ENCODE measurements at regions not wholly inside any gene's neighbourhood (a gene's known extent, or its start where the extent isn't known, plus 50 kb on each side); places are given as distances from the start of the nearest gene placed in this dataset.
"Not testable (repeated sequence)": the region's sequence is repeated elsewhere in the genome, so short reads cannot be mapped to it uniquely, and the experiment has no call there.

GRCh38 chr7:153224890-153225289 lies 465.3 kb downstream of the ACTR3B start:
- H3K9me3 Mint-ChIP-seq, result peaks cover 13% of the 10 kb centered on the region
- no peak overlapping the region for H3K27ac Mint-ChIP-seq
- no peak for TF ChIP-seq EZH2 (IDR thresholded peaks at IDR 0.05)
- no peak overlapping the region for H2AFZ ChIP-seq (replicated peaks)
- no peaks in the 10 kb centered on the region for H3K9me3 ChIP-seq (ENCODE audit: low read depth)
- no peak overlapping the region for H3K4me3 ChIP-seq
- no peaks in the 10 kb centered on the region for H3K36me3 Mint-ChIP-seq
- H3K27me3 Mint-ChIP-seq (ENCODE audit: insufficient read depth, low read depth), result no peaks in the 10 kb centered on the region
- no peaks in the 10 kb centered on the region for H3K27me3 ChIP-seq
- no peaks in the 10 kb centered on the region for H3K79me2 ChIP-seq (ENCODE audit: low read depth)
- no peaks in the 10 kb centered on the region for H3K36me3 ChIP-seq
- H3K9ac ChIP-seq, result no peak overlapping the region
- no peak overlapping the region for H3K4me2 ChIP-seq
- H3K4me1 ChIP-seq, result no peaks in the 10 kb centered on the region
- no peaks in the 10 kb centered on the region for H3K4me1 Mint-ChIP-seq
- DNase-seq (ENCODE audit: low spot score), result no peak
- H3K4me3 Mint-ChIP-seq, result no peak overlapping the region
- H4K20me1 ChIP-seq (ENCODE audit: low read depth), result no peaks in the 10 kb centered on the region
- no peak overlapping the region for H3K27ac ChIP-seq
- no peaks in the 10 kb centered on the region for H3F3A ChIP-seq (ENCODE audit: low read depth)

- H3K9me3 Mint-ChIP-seq; H3K4me2 ChIP-seq; H3K27me3 Mint-ChIP-seq (ENCODE audit: insufficient read depth, low read depth); H3K36me3 Mint-ChIP-seq; H3K36me3 ChIP-seq; H3K79me2 ChIP-seq (ENCODE audit: low read depth); H3K4me1 ChIP-seq; H3K9ac ChIP-seq; H3K4me3 Mint-ChIP-seq; H3K9me3 ChIP-seq (ENCODE audit: low read depth); H3K27ac Mint-ChIP-seq; H2AFZ ChIP-seq (replicated peaks); DNase-seq (ENCODE audit: low spot score); H4K20me1 ChIP-seq (ENCODE audit: low read depth); H3K4me3 ChIP-seq; H3F3A ChIP-seq (ENCODE audit: low read depth); H3K27me3 ChIP-seq; H3K4me1 Mint-ChIP-seq; H3K27ac ChIP-seq: not testable (repeated sequence)
Observed at GRCh38 chr7:153245136-153245535, 485.6 kb downstream of the ACTR3B start.

GRCh38 chr7:153245809-153246208 lies 486.3 kb downstream of the ACTR3B start:
- Histone ChIP-seq H3K36me3 (no peaks in the 10 kb centered on the region), H3K27me3 (no peaks in the 10 kb centered on the region), H3K4me1 (no peaks in the 10 kb centered on the region), H3F3A (ENCODE audit: low read depth) (no peaks in the 10 kb centered on the region), H3K4me2 (no peak overlapping the region), H3K27ac (no peak overlapping the region), H3K79me2 (ENCODE audit: low read depth) (no peaks in the 10 kb centered on the region), H3K9ac (no peak overlapping the region), H4K20me1 (ENCODE audit: low read depth) (no peaks in the 10 kb centered on the region), H2AFZ (replicated peaks) (no peak overlapping the region), H3K9me3 (ENCODE audit: low read depth) (no peaks in the 10 kb centered on the region), H3K4me3 (no peak overlapping the region)
- no peaks in the 10 kb centered on the region for H3K27me3 Mint-ChIP-seq (ENCODE audit: insufficient read depth, low read depth)
- H3K4me3 Mint-ChIP-seq, result no peak overlapping the region
- H3K36me3 Mint-ChIP-seq, result no peaks in the 10 kb centered on the region
- H3K4me1 Mint-ChIP-seq, result no peaks in the 10 kb centered on the region
- TF ChIP-seq CTCF (IDR thresholded peaks at IDR 0.05), result no peak
- no peak for TF ChIP-seq EZH2 (IDR thresholded peaks at IDR 0.05)
- no peak for TF ChIP-seq EZH2phosphoT487 (IDR thresholded peaks at IDR 0.05)
- DNase-seq (ENCODE audit: low spot score), result no peak
- peaks cover 5% of the 10 kb centered on the region for H3K9me3 Mint-ChIP-seq
- no peak overlapping the region for H3K27ac Mint-ChIP-seq

GRCh38 chr7:153247926-153248325 lies 488.4 kb downstream of the ACTR3B start:
- Histone ChIP-seq H3K9me3 (ENCODE audit: low read depth) (no peaks in the 10 kb centered on the region), H3K36me3 (no peaks in the 10 kb centered on the region)

More at GRCh38 chr7:153247926-153248325, 488.4 kb downstream of the ACTR3B start:
- H2AFZ ChIP-seq (replicated peaks), result no peak overlapping the region
- Mint-ChIP-seq H3K4me3 (no peak overlapping the region), H3K27ac (no peak overlapping the region), H3K27me3 (ENCODE audit: insufficient read depth, low read depth) (peaks cover 2% of the 10 kb centered on the region), H3K4me1 (no peaks in the 10 kb centered on the region), H3K9me3 (peaks cover 10% of the 10 kb centered on the region), H3K36me3 (no peaks in the 10 kb centered on the region)
- H3K9ac ChIP-seq, result no peak overlapping the region
- H3K27ac ChIP-seq, result no peak overlapping the region
- no peak for TF ChIP-seq EZH2phosphoT487 (IDR thresholded peaks at IDR 0.05)
- TF ChIP-seq EZH2 (IDR thresholded peaks at IDR 0.05), result no peak
- TF ChIP-seq CTCF (IDR thresholded peaks at IDR 0.05), result no peak
- H3K4me2 ChIP-seq, result no peak overlapping the region
- no peaks in the 10 kb centered on the region for H3F3A ChIP-seq (ENCODE audit: low read depth)
- no peaks in the 10 kb centered on the region for H4K20me1 ChIP-seq (ENCODE audit: low read depth)
- H3K27me3 ChIP-seq, result no peaks in the 10 kb centered on the region
- H3K4me1 ChIP-seq, result no peaks in the 10 kb centered on the region
- no peak for DNase-seq (ENCODE audit: low spot score)
- H3K4me3 ChIP-seq, result no peak overlapping the region
- H3K79me2 ChIP-seq (ENCODE audit: low read depth), result no peaks in the 10 kb centered on the region

Data from neural progenitor cell (in vitro differentiated cells).